Tibial nerve (tissue), 3 donors: ENCODE measurements at regions not wholly inside any gene's neighbourhood (a gene's known extent, or its start where the extent isn't known, plus 50 kb on each side); places are given as distances from the start of the nearest gene placed in this dataset.

ENCODE experiments used
- POLR2A ChIP-seq, 2 donors: fragments of 450-650 bp; IDR thresholded peaks; one replicate each; pipeline ENCODE4 v1.6.1; 2017; ENCODE audit warnings: antibody characterized with exemption in 2 of 2, mild to moderate bottlenecking in 2 of 2, moderate library complexity in 2 of 2
- TF ChIP-seq, protein P1 (sequence below), 5 experiments: fragments of 200-600 bp in 3 of 5; fragments of 450-650 bp in 2 of 5; sonication (generic) in 3 of 5; IDR thresholded peaks; one replicate each; pipeline ENCODE4 v1.5.1; 2016 to 2019; ENCODE audit warnings: antibody characterized with exemption in 5 of 5, mild to moderate bottlenecking in 3 of 5, moderate library complexity in 2 of 5

DNA sequence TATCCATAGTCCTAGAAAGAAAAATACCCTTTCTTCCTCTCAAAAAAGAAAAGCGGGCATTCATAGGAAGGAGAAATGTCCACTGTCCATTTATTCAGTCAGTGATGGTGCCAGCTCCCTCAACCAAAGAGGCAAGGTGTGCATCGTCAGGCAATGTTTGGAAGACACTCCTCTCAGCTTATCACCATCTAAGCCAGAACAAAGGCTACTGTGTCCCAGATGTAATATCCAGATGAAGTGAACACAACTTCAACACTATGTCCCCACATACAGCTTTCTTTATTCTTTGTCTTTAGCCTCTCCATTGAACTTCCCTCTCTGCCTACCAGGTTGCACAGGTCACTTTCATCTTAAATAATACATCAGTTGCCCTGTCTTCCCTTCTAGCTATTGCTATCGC, 131.4 kb upstream of the RNF32 start:
- TF ChIP-seq POLR2A (IDR thresholded peaks at IDR 0.05), result no peak
- TF ChIP-seq, protein P1, sequence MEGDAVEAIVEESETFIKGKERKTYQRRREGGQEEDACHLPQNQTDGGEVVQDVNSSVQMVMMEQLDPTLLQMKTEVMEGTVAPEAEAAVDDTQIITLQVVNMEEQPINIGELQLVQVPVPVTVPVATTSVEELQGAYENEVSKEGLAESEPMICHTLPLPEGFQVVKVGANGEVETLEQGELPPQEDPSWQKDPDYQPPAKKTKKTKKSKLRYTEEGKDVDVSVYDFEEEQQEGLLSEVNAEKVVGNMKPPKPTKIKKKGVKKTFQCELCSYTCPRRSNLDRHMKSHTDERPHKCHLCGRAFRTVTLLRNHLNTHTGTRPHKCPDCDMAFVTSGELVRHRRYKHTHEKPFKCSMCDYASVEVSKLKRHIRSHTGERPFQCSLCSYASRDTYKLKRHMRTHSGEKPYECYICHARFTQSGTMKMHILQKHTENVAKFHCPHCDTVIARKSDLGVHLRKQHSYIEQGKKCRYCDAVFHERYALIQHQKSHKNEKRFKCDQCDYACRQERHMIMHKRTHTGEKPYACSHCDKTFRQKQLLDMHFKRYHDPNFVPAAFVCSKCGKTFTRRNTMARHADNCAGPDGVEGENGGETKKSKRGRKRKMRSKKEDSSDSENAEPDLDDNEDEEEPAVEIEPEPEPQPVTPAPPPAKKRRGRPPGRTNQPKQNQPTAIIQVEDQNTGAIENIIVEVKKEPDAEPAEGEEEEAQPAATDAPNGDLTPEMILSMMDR (IDR thresholded peaks at IDR 0.05), result no peak
